Nephron (organoid): ENCODE measurements at regions not wholly inside any gene's neighbourhood (a gene's known extent, or its start where the extent isn't known, plus 50 kb on each side); places are given as distances from the start of the nearest gene placed in this dataset.

ENCODE experiments used
- H3K27ac Mint-ChIP-seq, 3 experiments: 2 replicates each; pipeline ENCODE4 v1.8.0; 2020; ENCODE audit warnings: mixed read lengths in 3 of 3, mild to moderate bottlenecking in 2 of 3, moderate library complexity in 1 of 3
- H3K27me3 Mint-ChIP-seq: 2 replicates; pipeline ENCODE4 v1.8.0; 2021; ENCODE audit warnings: low read depth, mild to moderate bottlenecking, moderate library complexity, mixed read lengths
- H3K36me3 Mint-ChIP-seq: 2 replicates; pipeline ENCODE4 v1.8.0; 2020; ENCODE audit warnings: low read depth, mixed read lengths
- H3K4me1 Mint-ChIP-seq: 2 replicates; pipeline ENCODE4 v1.8.0; 2020; ENCODE audit warnings: mixed read lengths
- H3K4me3 Mint-ChIP-seq, 3 experiments: 2 replicates each; pipeline ENCODE4 v1.8.0; 2020; ENCODE audit warnings: mild to moderate bottlenecking in 3 of 3, mixed read lengths in 3 of 3, moderate library complexity in 2 of 3
- H3K9me3 Mint-ChIP-seq: 2 replicates; pipeline ENCODE4 v1.8.0; 2020; ENCODE audit warnings: mixed read lengths
- TF ChIP-seq, protein P1 (sequence below), 3 experiments: fragments of 200-600 bp; sonication (generic); IDR thresholded peaks; one replicate each; pipeline ENCODE4 v1.5.0; 2021; ENCODE audit warnings: antibody characterized with exemption in 3 of 3; ENCODE audit not compliant: unreplicated experiment in 3 of 3

DNA sequence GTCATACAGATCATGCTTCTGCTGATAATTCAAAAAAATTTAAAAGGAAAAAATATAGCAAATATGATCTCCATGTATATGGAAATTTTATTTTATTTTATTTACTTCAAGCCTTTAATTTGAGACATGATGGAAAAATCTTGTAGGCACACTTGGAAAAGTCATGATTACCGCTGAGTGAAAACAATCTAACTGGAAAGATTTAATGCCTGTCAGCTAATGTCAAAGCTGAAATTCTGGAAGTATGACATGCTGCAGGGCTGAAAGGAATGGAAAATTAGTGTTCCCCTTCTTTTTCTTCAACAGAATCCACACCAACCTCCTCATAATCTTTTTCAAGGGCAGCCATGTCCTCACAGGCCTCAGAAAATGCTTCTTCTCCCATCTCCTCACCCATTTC lies 58.2 kb downstream of the RPRM start:
- H3K4me3 Mint-ChIP-seq: no peak overlapping the region
- H3K27me3 Mint-ChIP-seq: no peaks in the 10 kb centered on the region
- H3K9me3 Mint-ChIP-seq: no peaks in the 10 kb centered on the region
- no peaks in the 10 kb centered on the region for H3K36me3 Mint-ChIP-seq
- TF ChIP-seq, protein P1, sequence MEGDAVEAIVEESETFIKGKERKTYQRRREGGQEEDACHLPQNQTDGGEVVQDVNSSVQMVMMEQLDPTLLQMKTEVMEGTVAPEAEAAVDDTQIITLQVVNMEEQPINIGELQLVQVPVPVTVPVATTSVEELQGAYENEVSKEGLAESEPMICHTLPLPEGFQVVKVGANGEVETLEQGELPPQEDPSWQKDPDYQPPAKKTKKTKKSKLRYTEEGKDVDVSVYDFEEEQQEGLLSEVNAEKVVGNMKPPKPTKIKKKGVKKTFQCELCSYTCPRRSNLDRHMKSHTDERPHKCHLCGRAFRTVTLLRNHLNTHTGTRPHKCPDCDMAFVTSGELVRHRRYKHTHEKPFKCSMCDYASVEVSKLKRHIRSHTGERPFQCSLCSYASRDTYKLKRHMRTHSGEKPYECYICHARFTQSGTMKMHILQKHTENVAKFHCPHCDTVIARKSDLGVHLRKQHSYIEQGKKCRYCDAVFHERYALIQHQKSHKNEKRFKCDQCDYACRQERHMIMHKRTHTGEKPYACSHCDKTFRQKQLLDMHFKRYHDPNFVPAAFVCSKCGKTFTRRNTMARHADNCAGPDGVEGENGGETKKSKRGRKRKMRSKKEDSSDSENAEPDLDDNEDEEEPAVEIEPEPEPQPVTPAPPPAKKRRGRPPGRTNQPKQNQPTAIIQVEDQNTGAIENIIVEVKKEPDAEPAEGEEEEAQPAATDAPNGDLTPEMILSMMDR (IDR thresholded peaks at IDR 0.05; ENCODE audit: unreplicated experiment in 3 of 3): no peak
- no peaks in the 10 kb centered on the region for H3K4me1 Mint-ChIP-seq
- H3K27ac Mint-ChIP-seq: no peak overlapping the region

DNA sequence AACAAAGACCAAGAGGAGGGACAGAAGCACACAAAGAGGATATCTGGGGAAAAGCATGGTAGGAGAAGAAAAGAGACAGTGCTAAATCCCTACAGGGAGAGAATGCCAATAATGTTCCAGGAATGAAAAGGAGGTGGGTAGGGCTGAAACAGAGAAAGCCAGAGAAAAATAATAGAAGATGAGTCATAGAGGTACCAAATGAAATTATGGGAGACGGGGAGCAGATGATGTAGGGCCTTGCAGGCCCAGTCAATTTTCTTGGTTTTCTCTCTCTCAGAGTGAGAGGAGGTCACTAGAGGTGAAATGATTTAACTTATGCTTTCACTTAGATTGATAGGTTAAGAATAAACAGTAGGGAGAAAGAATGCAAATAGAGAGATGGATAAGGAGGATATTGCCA lies 61.5 kb downstream of the RPRM start:
- no peak overlapping the region for H3K4me3 Mint-ChIP-seq
- no peaks in the 10 kb centered on the region for H3K27me3 Mint-ChIP-seq
- H3K36me3 Mint-ChIP-seq: no peaks in the 10 kb centered on the region
- TF ChIP-seq, protein P1 (IDR thresholded peaks at IDR 0.05; ENCODE audit: unreplicated experiment in 3 of 3): no peak
- no peaks in the 10 kb centered on the region for H3K9me3 Mint-ChIP-seq
- H3K4me1 Mint-ChIP-seq: no peaks in the 10 kb centered on the region
- no peak overlapping the region for H3K27ac Mint-ChIP-seq

DNA sequence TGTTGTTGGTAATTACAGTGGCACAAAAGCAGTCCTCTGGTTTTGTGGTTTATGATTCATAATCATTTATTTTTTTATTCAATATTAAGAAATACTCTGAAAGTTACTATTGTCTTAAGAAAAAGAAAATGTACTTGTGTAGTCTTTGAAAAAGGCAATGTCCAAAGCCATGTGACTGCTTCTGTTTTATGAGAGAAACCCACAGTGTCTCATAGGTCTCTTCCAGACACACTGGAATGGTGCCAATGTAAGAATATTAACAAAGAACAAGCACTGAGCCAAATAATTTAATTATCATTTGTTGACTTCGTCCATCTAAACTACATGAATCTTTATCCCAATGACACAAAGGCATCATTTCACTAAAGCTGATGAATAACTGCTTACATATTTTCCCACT lies 62.5 kb downstream of the RPRM start:
- Mint-ChIP-seq H3K27me3 (no peaks in the 10 kb centered on the region), H3K4me3 (no peak overlapping the region), H3K27ac (no peak overlapping the region)

DNA sequence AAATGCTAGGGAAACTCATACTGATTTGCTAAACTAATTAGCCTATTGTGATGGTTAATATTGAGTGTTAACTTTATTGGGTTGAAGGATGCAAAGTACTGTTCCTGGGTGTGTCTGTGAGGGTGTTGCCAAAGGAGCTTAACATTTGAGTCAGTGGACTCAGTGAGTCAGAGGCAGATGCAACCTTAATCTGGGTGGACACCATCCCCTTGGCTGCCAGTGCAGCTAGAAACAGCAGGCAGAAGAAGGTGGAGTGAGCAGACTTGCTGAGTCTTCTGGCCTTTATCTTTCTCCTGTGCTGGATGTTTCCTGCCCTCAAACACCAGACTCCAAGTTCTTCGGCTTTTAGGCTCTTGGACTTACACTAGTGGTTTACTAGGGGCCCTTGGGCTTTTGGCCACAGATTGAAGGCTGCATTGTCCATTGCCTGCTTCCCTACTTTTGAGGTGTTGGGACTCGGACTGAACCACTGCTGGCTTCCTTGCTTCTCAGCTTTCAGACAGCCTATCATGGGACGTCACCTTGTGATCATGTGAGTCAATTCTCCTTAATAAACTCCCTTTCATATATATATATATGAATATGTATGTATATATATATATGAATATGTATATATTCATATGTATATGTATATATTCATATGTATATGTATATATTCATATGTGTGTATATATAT lies 69.7 kb downstream of the RPRM start:
- no peaks in the 10 kb centered on the region for H3K9me3 Mint-ChIP-seq
- no peaks in the 10 kb centered on the region for H3K36me3 Mint-ChIP-seq
- H3K27ac Mint-ChIP-seq: no peak overlapping the region
- no peaks in the 10 kb centered on the region for H3K27me3 Mint-ChIP-seq
- TF ChIP-seq, protein P1 (IDR thresholded peaks at IDR 0.05; ENCODE audit: unreplicated experiment in 3 of 3): no peak
- H3K4me3 Mint-ChIP-seq: no peak overlapping the region
- peaks cover 3% of the 10 kb centered on the region for H3K4me1 Mint-ChIP-seq

More for the DNA sequence above, 62.5 kb downstream of the RPRM start:
- no peaks in the 10 kb centered on the region for H3K4me1 Mint-ChIP-seq
- no peaks in the 10 kb centered on the region for H3K9me3 Mint-ChIP-seq
- H3K36me3 Mint-ChIP-seq: no peaks in the 10 kb centered on the region
- TF ChIP-seq, protein P1 (IDR thresholded peaks at IDR 0.05; ENCODE audit: unreplicated experiment in 3 of 3): no peak

DNA sequence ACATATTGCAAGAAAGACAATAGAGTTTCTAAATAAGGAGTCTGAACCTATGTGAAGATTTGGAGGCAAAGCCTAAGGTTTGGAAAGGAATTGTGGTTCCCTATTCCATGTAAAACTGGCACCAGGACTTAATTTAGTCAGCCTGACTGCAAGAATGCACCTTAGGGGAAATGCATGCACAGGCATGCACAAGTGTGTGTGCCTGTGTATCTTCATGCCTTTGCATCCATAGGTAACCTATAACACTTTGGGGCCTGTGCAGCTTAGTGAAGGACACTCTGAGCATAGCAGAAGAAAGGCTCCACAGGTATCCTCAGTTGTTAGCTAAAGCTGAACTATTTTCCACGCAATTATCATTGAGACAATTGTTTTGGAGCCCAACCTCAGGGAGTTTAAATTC lies 73.4 kb downstream of the RPRM start:
- no peaks in the 10 kb centered on the region for H3K9me3 Mint-ChIP-seq
- H3K36me3 Mint-ChIP-seq: no peaks in the 10 kb centered on the region
- TF ChIP-seq, protein P1 (IDR thresholded peaks at IDR 0.05; ENCODE audit: unreplicated experiment in 3 of 3): no peak
- peaks cover 4% of the 10 kb centered on the region for H3K4me1 Mint-ChIP-seq
- H3K27ac Mint-ChIP-seq: peak overlapping the region in 2 of 3 experiments; percentile 4 to 57
- H3K27me3 Mint-ChIP-seq: no peaks in the 10 kb centered on the region
- H3K4me3 Mint-ChIP-seq: no peak overlapping the region

DNA sequence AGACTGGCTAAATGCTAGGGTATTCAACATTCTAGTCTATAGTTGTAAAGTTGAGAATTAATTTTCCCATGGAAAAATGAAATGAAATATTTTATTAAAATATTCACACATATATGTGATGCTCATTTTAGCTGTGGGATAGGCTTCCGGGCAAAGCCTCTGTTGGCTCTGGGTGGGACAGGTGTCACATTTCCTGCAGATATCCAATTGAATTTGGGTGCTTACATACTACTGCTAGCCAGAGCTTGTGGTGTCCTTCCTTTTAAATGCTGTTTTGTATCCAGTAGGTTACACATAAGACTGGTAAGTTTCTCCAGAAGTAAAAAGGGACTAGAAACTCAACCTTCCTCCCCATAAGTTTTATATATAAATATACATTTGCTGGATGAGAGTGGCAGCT lies 73.8 kb downstream of the RPRM start:
- no peaks in the 10 kb centered on the region for H3K27me3 Mint-ChIP-seq
- no peaks in the 10 kb centered on the region for H3K36me3 Mint-ChIP-seq
- H3K27ac Mint-ChIP-seq: no peak overlapping the region
- TF ChIP-seq, protein P1 (IDR thresholded peaks at IDR 0.05; ENCODE audit: unreplicated experiment in 3 of 3): no peak
- no peak overlapping the region for H3K4me3 Mint-ChIP-seq
- H3K4me1 Mint-ChIP-seq: peaks cover 4% of the 10 kb centered on the region
- H3K9me3 Mint-ChIP-seq: no peaks in the 10 kb centered on the region
